ENCODE measurements at regions not wholly inside any gene's neighbourhood (a gene's known extent, or its start where the extent isn't known, plus 50 kb on each side); places are given as distances from the start of the nearest gene placed in this dataset.

- peaks cover 3% of the 10 kb centered on the region for H3K36me3 Mint-ChIP-seq (ENCODE audit: low read depth, unreplicated experiment)
- H3K27ac Mint-ChIP-seq (ENCODE audit: unreplicated experiment): no peak overlapping the region
- H3K9me3 Mint-ChIP-seq (ENCODE audit: unreplicated experiment): no peaks in the 10 kb centered on the region
- H3K4me3 Mint-ChIP-seq (ENCODE audit: unreplicated experiment): no peak overlapping the region
- DNase-seq (ENCODE audit: low spot score): no peak
- H3K27me3 Mint-ChIP-seq (ENCODE audit: unreplicated experiment): no peaks in the 10 kb centered on the region
- no peak for TF ChIP-seq CTCF (IDR thresholded peaks at IDR 0.05; ENCODE audit: unreplicated experiment)
- no peaks in the 10 kb centered on the region for H3K4me1 Mint-ChIP-seq (ENCODE audit: unreplicated experiment)
Observed at GRCh38 chr1:30489737-30490389, 233.5 kb downstream of the MATN1 start.

- Mint-ChIP-seq H3K4me1 (ENCODE audit: unreplicated experiment) (no peaks in the 10 kb centered on the region), H3K27ac (ENCODE audit: unreplicated experiment) (no peak overlapping the region), H3K4me3 (ENCODE audit: unreplicated experiment) (no peak overlapping the region), H3K9me3 (ENCODE audit: unreplicated experiment) (no peaks in the 10 kb centered on the region), H3K36me3 (ENCODE audit: low read depth, unreplicated experiment) (peaks cover 6% of the 10 kb centered on the region), H3K27me3 (ENCODE audit: unreplicated experiment) (no peaks in the 10 kb centered on the region)
- DNase-seq (ENCODE audit: low spot score): no peak
- no peak for TF ChIP-seq CTCF (IDR thresholded peaks at IDR 0.05; ENCODE audit: unreplicated experiment)
Observed at GRCh38 chr1:30488324-30488913, 235.0 kb downstream of the MATN1 start.

- DNase-seq (ENCODE audit: low spot score): no peak
- no peak overlapping the region for H3K4me3 Mint-ChIP-seq (ENCODE audit: unreplicated experiment)
- no peak overlapping the region for H3K27ac Mint-ChIP-seq (ENCODE audit: unreplicated experiment)
Observed at GRCh38 chr1:30487042-30487441, 236.3 kb downstream of the MATN1 start.

DNA sequence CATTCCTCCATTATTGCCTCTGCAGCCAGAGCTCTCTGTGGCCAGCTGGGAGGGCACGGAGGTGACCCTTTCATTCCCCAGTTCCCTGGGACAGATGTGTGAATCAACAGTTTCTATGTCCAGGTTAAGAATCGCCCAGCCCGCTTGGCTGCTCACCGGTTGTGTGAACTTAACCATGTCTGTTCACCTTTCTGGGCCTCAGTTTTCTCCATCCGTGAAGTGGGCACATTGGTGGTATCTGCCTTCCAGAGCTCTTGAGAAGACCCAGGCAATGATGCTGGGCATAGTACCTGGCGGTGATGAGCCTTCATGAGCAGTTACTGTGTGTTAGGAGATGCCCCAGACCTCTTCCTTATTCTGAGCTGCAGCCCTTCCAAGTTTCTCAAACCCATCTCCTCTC is 238.3 kb downstream of the MATN1 start:
- Mint-ChIP-seq H3K27me3 (ENCODE audit: unreplicated experiment) (peaks cover under 1% of the 10 kb centered on the region), H3K36me3 (ENCODE audit: low read depth, unreplicated experiment) (peaks cover 16% of the 10 kb centered on the region), H3K4me1 (ENCODE audit: unreplicated experiment) (no peaks in the 10 kb centered on the region), H3K4me3 (ENCODE audit: unreplicated experiment) (no peak overlapping the region), H3K27ac (ENCODE audit: unreplicated experiment) (no peak overlapping the region), H3K9me3 (ENCODE audit: unreplicated experiment) (peaks cover 12% of the 10 kb centered on the region)
- TF ChIP-seq CTCF (IDR thresholded peaks at IDR 0.05; ENCODE audit: unreplicated experiment): no peak
- DNase-seq (ENCODE audit: low spot score): no peak

More at GRCh38 chr1:30487042-30487441, 236.3 kb downstream of the MATN1 start:
- no peak for TF ChIP-seq CTCF (IDR thresholded peaks at IDR 0.05; ENCODE audit: unreplicated experiment)
- Mint-ChIP-seq H3K9me3 (ENCODE audit: unreplicated experiment) (peaks cover under 1% of the 10 kb centered on the region), H3K27me3 (ENCODE audit: unreplicated experiment) (no peaks in the 10 kb centered on the region), H3K4me1 (ENCODE audit: unreplicated experiment) (no peaks in the 10 kb centered on the region), H3K36me3 (ENCODE audit: low read depth, unreplicated experiment) (peaks cover 7% of the 10 kb centered on the region)

DNA sequence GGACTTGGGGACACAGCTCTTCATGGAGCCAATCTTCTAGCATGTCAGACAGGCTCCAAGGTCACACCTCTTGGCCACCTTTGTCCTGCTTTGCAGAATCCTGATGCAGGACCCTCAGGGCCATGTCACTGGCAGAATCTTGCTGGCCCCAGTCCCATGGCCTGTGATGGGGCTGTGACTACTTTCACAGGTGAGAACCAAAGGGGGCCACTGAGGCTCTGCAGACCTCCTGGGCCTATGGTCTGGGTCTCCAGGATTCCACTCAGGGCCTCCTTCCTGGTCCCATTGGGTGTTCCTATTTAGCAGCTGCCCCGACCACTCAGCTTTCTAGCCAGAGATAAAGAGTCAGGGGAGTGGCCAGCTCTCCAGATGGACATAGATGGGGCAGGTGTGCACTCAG is 238.7 kb downstream of the MATN1 start:
- H3K9me3 Mint-ChIP-seq (ENCODE audit: unreplicated experiment): peaks cover 12% of the 10 kb centered on the region
- TF ChIP-seq CTCF (IDR thresholded peaks at IDR 0.05; ENCODE audit: unreplicated experiment): no peak
- H3K36me3 Mint-ChIP-seq (ENCODE audit: low read depth, unreplicated experiment): peaks cover 13% of the 10 kb centered on the region
- H3K27me3 Mint-ChIP-seq (ENCODE audit: unreplicated experiment): peaks cover 5% of the 10 kb centered on the region
- H3K4me1 Mint-ChIP-seq (ENCODE audit: unreplicated experiment): no peaks in the 10 kb centered on the region
- no peak for DNase-seq (ENCODE audit: low spot score)
- no peak overlapping the region for H3K27ac Mint-ChIP-seq (ENCODE audit: unreplicated experiment)
- H3K4me3 Mint-ChIP-seq (ENCODE audit: unreplicated experiment): no peak overlapping the region

Data from endothelial cell (in vitro differentiated cells).